ENCODE measurements at regions not wholly inside any gene's neighbourhood (a gene's known extent, or its start where the extent isn't known, plus 50 kb on each side); places are given as distances from the start of the nearest gene placed in this dataset.

GRCh38 chr20:60125513-60125912, 167.3 kb downstream of the CDH26 start:
- no peak for DNase-seq (ENCODE audit: extremely low read depth, low read depth)

DNA sequence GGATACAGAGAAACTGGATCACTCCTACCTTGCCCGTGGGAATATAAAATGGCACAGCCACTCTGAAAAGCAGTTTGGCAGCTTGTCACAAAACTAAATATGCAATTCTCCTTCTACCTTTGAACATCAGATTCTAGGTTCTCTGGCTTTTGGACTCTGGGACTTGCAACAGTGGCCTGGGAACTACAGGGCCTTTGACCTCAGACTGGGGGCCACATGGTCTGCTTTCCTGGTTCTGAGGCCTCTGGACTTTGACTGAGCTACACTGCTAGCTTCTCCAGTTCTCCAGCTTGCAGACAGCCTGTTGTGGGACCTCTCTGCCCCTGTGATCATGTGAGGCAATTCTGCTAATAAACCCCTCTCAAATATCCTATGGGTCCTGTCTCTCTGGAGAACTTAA, 168.8 kb downstream of the CDH26 start:
- no peak for DNase-seq (ENCODE audit: extremely low read depth, low read depth)

- DNase-seq (ENCODE audit: extremely low read depth, low read depth): no peak
Observed at GRCh38 chr20:60131375-60131774, 173.2 kb downstream of the CDH26 start.

DNA sequence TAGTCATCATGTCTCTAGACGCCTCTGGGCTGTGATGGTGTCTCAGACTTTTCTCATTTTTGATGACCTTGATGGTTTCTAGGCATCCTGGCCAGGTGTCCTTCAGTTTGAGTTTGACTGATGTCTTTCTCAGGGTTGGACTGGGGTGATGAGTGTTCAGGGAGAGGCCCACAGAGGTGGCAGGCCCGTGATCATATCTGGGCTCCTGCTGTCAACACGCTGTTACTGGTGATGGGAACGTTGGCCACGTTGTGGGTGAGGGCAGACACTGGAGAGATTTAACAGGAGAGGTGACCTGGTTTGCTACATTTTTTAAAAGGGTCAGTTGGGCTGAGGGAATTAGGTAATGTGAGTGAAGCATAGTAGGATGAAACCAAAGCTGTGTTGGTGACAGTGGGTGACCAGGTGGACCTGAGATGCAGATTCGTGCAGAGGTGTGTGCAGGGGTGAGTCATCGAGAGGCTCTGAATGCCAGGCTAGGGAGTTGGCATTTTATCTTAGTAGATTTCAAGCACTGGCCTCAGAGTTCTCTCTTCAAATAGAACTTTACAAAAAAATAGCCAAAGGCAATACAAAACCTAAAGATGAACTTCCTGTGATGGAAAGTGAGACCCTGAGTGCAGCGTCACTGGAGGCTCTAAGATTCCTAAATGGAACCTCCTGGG, 174.1 kb downstream of the CDH26 start:
- DNase-seq (ENCODE audit: extremely low read depth, low read depth): no peak

DNA sequence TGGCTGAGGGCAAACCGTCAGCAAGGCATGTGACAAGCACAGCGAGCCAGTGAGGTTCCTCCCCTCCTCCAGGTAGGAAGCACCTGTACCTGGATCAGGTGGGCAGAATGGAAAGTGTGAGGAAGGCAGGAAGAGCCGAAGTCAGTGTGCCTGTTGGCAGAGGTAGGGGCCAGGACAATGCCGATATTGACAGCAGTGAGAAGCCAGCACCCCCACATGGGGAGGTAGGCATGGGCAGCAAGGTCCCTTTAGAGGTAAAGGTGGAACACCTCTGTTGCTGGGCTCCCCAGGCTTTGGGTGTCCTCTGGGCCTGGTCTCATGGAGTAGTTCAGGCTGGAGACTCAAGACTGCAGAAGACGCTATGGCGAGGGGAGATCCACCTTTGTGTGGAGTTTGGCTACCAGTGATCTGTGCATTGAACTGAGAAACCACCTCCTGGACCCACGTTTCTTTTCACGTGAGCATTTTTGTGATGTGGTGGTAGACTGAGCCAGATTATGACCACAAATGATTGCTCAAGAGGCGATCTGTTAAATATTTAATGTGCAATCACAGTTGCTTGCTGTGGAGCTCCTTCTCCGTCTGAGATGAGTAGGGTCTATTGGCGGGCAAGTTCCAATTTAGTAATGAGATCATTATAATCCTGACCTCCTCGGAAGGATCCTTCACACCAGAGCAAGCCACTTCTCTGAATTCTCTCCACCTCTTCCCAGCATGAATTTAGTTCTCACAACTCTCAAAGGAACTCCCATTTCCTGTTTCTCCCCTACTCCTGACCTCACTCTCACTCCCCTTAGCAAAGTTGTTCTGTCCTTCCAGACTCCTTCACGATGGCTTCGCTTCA, 174.8 kb downstream of the CDH26 start:
- DNase-seq (ENCODE audit: extremely low read depth, low read depth): no peak

GRCh38 chr20:60135276-60135675, 177.1 kb downstream of the CDH26 start:
- no peak for DNase-seq (ENCODE audit: extremely low read depth, low read depth)

GRCh38 chr20:60136645-60137401, 178.6 kb downstream of the CDH26 start:
- no peak for DNase-seq (ENCODE audit: extremely low read depth, low read depth)

DNA sequence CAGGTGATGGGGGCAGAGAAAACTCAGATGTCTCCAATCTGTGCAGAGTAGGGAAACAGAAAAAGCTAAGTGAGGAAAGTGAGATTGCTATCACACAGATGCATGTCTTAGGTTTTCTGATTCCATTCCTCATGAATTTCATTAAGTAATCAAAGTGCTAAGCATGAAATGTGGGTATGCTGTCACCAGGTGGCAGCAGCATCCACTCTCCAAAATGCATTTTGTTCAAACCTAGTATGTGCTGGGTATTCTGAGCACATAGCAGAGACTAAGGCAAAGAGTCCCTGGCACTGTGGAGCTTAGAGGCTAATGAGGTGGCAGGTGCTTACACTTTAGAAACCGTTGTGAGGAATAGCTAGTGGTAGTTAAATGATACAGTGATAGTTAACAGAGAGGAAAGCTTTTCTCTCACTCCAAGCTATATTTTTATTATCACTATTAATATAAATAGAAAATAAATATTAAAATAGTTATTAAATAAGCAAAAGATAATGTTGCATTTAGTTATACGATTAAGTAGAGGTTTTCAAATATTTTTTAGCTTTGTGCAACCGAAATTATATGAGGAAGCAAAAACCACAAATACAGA, 179.5 kb downstream of the CDH26 start:
- peak; percentile 6 for DNase-seq (ENCODE audit: extremely low read depth, low read depth)

DNA sequence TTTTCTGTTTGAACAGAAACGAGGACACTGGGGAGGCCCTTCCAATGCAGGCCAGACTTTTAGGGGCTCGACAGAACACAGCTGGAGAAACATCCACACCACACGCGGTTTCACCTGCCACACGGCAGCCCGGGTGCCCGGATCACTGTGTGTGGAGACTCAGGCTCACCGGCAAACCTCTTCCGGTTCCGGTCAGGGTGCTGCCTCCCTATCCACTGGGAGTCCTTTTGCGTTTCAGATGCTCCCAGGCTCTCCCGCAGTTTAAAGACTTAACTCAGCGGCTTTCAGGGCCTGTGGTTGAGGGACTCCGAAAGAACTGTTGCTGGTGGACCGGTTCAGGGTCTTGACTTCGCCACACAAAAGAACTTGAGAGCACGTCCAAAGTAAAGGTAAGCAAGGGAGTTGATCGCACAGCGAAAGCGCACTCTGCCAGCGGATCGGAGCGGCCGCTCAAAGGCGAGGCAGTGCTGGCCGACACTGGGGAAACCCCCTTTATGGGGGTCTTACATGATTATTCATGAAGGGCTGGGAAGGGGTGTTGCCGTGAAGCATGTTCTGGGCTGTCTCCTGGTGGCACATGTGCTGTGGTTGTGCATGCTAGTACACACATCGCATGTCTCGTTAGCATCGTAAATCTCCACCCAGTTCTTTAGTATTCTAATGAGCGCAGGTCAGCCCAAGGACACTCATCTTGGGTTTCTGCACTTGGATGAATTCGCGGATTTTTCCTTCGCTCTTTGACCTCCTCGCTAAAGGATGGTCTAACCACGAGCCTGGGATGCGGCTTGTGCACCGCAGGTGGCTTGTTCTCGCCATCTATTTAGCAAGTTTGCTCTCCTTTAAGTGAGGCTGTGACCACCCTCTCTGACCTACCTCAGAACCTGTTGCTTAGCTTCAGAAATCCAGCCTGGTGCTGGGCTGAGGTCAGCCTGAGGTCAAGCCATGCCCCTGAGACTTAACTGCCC, 180.3 kb downstream of the CDH26 start:
- DNase-seq (ENCODE audit: extremely low read depth, low read depth): no peak

GRCh38 chr20:60139663-60140446, 181.6 kb downstream of the CDH26 start:
- DNase-seq (ENCODE audit: extremely low read depth, low read depth): no peak

DNA sequence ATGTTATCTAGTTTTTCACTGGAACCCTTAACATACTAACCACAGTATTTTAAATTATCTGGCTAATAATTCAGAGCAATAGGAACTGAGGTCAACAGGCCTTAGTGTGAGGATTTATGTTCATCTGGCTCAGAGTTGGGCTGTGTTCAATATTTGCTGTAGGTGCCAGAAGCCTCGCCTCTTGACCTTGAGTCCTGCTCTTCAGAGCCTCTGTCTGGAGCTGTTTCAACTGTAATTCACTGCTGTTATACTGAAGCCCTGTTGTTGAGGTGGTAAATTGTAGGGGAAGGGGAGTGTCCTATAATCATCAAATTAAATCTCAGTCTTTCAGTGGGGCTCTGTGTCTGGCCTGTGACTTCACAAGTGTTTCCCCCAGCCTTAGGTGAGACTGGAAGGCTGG, 184.4 kb downstream of the CDH26 start:
- no peak for DNase-seq (ENCODE audit: extremely low read depth, low read depth)

DNA sequence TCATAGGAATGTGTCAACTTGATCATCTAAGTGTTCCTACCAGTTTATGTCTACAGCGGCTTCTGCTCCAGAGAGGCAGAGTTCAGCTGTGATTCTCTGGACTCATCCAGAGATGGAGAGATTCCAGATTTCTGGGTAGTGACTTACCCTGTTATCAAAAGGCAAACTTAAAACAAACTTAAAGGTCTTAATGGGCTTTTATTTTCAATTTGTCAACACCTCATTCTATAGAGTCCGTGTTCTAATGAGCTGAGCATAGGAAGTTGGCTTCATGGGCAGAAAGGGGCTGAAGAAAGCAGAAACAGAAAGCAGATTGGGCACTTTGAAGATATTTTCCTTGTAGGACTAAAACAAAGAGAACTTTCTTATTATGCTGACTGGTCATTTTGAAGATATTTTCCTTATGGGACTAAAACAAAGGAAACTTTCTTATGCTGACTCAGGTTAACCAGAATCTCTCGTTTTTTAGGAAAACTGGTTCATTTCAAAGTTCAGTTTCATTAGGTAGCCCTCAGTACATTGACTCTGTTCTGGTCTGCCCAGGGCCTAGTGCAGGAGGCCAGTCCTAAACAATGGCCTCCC, 185.1 kb downstream of the CDH26 start:
- DNase-seq (ENCODE audit: extremely low read depth, low read depth): no peak

- no peak for DNase-seq (ENCODE audit: extremely low read depth, low read depth)
Observed at GRCh38 chr20:60144404-60144803, 186.2 kb downstream of the CDH26 start.

DNA sequence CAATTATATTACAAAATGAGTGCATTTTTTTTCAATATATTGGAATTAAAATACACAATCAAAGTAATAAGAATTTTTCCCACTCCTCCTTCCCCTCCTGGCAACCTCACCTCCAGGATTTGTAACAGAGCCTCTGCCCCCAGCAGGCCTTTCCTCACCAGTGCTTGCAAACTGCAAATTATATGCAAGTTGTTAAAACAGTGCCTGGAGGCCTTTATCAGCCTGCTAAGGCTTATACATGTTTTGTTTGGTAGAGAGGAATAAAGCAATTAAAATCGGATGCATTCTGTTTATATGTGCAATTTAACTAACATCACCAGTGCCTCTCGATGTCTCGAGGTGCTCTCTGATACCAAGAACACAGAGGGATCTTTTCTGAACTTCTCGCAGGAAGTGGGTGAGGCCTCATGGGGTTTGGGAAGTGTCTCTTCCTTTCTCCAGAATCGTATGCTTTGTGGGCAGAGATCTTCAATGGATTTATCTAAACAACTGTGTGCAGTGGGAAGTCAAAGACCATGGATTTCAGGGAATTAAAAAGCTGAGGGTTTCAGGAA, 186.8 kb downstream of the CDH26 start:
- no peak for DNase-seq (ENCODE audit: extremely low read depth, low read depth)

GRCh38 chr20:60147004-60147403, 188.8 kb downstream of the CDH26 start:
- no peak for DNase-seq (ENCODE audit: extremely low read depth, low read depth)

DNA sequence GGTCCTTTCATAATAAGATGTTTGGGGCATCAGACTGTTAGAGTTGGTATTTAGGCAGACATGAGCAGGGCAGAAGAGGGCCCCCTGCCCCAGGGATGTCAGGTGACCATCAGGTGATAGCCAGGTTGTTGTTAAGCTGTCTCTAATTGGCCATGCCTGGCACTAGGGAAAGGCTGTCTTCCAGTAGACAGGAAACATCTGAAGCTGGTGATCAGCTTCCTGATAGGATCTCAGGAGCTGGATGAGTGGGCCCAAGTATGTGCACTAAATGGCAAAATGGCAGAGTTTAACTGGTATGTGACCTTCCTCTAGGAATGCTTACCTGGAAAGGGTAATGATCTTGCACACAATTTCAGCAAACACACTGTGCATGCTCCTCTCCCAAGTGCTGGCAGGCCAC, 190.7 kb downstream of the CDH26 start:
- DNase-seq (ENCODE audit: extremely low read depth, low read depth): no peak

DNA sequence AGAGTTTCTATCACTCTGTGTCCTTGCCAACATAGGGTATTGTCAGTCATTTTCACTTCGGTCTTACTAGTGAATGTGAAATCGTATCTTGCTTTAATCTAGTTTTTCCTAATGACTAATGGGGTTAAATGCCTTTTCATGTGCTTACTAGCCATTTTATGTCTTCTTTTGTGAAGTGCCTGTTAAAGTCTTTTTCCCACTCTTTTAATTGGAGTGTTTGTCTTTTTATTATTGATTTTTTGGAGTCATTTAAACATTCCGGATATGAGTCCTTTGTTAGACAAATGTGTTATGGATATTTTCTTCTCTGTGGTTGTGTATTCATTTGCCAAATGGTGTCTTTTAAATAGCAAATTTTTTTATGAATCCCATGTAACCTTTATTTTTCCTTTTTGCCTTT, 194.6 kb downstream of the CDH26 start:
- DNase-seq (ENCODE audit: extremely low read depth, low read depth): no peak

- no peak for DNase-seq (ENCODE audit: extremely low read depth, low read depth)
Observed at GRCh38 chr20:60160451-60161145, 202.4 kb downstream of the CDH26 start.

Data from NCI-H460 (cell line).